Fibroblast of skin of right quadriceps (primary cell): ENCODE measurements at regions not wholly inside any gene's neighbourhood (a gene's known extent, or its start where the extent isn't known, plus 50 kb on each side); places are given as distances from the start of the nearest gene placed in this dataset.
A peak's percentile ranks its signal among the peaks of the same experiment; 100 is the strongest.
"Not testable (repeated sequence)": the region's sequence is repeated elsewhere in the genome, so short reads cannot be mapped to it uniquely, and the experiment has no call there.

Experiments
- DNase-seq: peaks from one replicate; pipeline ENCODE4 v3.0.0-alpha.2; 2013

- DNase-seq: no peak
These were observed 481.3 kb upstream of the ADGRL3 start for GRCh38 chr4:60718874-60719273.

DNA sequence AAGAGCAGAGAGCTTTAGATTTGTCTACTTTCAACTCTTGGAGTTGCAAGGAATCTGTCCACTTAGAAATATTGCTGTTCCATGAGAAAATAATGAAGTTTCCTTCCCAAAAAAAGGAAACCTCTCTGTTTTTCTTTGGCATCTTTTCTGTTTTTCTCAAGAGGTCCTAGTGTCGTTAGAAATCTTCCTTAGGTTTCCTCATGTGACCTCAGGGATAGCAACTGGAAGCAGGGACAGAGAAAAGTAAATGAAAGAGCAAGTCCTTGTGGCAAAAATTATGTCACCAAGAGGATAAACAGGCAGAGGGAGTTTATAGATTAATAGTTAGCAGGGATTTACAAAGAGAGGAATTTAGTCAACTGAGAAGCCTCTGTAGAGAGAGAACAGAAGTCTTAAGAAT is 478.4 kb upstream of the ADGRL3 start:
- DNase-seq: no peak

- DNase-seq: no peak
These were observed 476.3 kb upstream of the ADGRL3 start for GRCh38 chr4:60723796-60724195.

DNA sequence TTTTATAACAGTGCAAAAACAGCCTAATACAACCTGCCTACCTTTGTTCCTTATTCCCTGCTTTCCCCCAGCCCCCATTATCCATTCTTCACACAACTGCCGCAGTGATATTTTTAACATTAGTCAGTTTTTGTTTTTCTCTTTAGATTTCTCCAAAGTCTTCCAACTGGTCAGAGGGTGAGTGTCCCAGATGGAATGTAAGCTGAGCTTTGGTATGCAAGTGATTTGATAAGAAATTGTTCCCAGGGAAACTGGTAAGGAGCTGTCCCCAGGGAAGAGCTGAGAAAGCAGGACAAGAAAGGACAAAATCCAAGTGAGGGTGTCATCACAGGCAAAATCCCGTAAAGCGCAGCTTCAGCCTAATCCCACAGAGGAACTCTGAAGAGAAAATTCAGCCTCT is 475.5 kb upstream of the ADGRL3 start:
- peak; percentile 93 for DNase-seq

- DNase-seq: no peak
These were observed 473.3 kb upstream of the ADGRL3 start for GRCh38 chr4:60726779-60727178.

GRCh38 chr4:60729194-60729593 is 470.9 kb upstream of the ADGRL3 start:
- DNase-seq: peak; percentile 32

DNA sequence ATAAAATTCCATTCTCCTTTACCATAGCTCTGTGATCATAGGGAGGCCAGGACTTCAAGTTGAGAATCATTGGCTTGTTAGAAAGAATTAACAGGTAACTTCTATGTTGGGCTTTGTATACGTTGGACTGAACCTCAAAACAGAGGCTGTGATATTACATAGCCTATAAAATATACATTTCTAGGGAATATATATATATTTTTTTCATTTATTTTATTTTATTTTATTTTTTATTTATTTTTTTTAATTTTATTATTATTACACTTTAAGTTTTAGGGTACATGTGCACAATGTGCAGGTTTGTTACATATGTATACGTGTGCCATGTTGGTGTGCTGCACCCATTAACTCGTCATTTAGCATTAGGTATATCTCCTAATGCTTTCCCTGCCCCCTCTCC is 470.4 kb upstream of the ADGRL3 start:
- DNase-seq: not testable (repeated sequence)

GRCh38 chr4:60737858-60738257 is 462.3 kb upstream of the ADGRL3 start:
- peak; percentile 31 for DNase-seq

GRCh38 chr4:60743654-60744053 is 456.5 kb upstream of the ADGRL3 start:
- no peak for DNase-seq

- DNase-seq: peak; percentile 17
These were observed 455.4 kb upstream of the ADGRL3 start for GRCh38 chr4:60744767-60745166.

GRCh38 chr4:60745800-60746571 is 454.1 kb upstream of the ADGRL3 start:
- DNase-seq: no peak

DNA sequence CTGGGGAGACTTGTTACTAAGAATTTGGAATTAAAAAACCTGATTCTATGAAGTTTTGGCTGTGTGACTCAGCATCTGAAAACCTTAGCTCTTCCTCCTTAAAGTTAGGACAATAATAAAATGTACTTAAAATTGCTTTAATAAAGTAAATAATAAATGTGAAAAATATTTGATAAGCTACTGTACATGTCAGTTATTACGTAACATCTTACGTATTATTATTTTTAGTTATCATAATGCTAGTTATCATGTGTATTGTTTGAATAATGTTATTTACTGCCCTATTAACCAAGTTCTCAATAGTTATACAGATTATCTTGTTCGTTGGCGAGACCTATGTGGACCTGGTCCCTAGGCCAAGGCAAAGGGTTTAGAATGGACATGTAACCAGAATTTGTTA is 449.2 kb upstream of the ADGRL3 start:
- no peak for DNase-seq

- peak; percentile 14 for DNase-seq
These were observed 442.0 kb upstream of the ADGRL3 start for GRCh38 chr4:60757986-60758680.

- no peak for DNase-seq
These were observed 440.4 kb upstream of the ADGRL3 start for GRCh38 chr4:60759518-60760245.

- peak; percentile 27 for DNase-seq
These were observed 419.3 kb upstream of the ADGRL3 start for GRCh38 chr4:60780874-60781273.

DNA sequence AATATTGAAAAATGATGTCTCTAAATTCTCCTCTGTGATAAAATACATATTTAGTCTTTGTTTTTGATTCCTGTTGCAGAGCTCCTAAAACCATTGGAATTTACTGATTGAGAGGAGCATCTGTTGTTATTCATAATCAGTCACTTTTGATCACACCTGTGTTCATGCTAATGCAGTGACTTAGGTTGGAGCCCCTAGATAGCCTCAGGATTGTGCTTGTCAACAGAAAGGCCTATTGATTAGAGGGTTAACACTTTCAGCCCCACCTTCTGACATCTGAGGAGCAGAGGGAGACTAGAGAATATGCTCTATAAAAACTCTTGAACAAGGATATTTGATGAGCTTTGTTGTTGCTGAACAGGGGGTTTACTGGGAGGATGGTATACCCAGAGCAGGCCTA is 409.5 kb upstream of the ADGRL3 start:
- no peak for DNase-seq

DNA sequence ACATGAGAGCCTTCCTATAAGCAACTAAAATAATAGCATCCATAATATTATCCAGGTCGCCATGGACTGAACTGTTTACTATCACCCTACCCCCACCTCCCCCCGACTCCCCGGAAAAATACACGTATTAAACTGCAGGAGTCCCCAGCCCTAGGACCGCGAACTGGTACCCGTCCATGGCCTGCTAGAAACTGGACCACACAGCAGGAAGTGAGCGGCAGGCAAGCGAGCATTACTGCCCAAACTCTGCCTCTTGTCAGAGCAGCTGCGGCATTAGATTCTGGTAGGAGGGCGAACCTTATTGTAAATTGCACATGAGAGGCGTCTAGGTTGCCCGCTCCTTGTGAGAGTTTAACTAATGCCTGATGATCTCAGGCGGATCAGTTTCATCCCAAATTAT is 405.8 kb upstream of the ADGRL3 start:
- DNase-seq: no peak

GRCh38 chr4:60799214-60799613 is 400.9 kb upstream of the ADGRL3 start:
- DNase-seq: no peak

DNA sequence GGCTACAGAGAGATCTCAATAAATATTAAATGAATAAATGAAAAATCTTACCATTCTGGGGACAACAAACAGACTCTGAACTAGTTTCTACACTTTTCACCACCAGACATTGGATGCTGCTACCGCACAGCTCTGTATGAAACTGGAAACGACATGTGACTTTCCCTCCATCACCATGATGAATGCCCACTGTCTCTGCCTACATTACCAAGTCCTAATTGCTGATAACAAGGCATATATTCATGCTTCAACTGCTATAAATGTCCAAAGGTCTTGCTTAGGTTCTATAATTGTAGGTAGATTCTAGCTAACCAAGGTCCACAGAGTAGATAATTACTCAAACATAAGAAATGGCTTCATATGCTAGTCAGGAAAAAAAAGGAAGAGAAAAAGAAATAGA is 399.4 kb upstream of the ADGRL3 start:
- DNase-seq: no peak

GRCh38 chr4:60805500-60806313 is 394.4 kb upstream of the ADGRL3 start:
- peak; percentile 15 for DNase-seq

GRCh38 chr4:60808726-60809485 is 391.2 kb upstream of the ADGRL3 start:
- DNase-seq: no peak

GRCh38 chr4:60809486-60809800 is 390.7 kb upstream of the ADGRL3 start:
- no peak for DNase-seq
